ENCODE measurements at regions not wholly inside any gene's neighbourhood (a gene's known extent, or its start where the extent isn't known, plus 50 kb on each side); places are given as distances from the start of the nearest gene placed in this dataset.

- DNase-seq (ENCODE audit: low read depth, low spot score) (no peak), FAIRE-seq (no peak)
- H3K27ac ChIP-seq (ENCODE audit: control insufficient read depth, insufficient read depth, low read length), result no peak overlapping the region
- no peak overlapping the region for H2AFZ ChIP-seq (ENCODE audit: control insufficient read depth, low read length)
- no peaks in the 10 kb centered on the region for H3K79me2 ChIP-seq (ENCODE audit: control insufficient read depth, insufficient read depth, low read length)
- TF ChIP-seq CTCF (optimal IDR thresholded peaks at IDR 0.05 in 1 of 3, IDR thresholded peaks at IDR 0.05 in 1 of 3, conservative IDR thresholded peaks at IDR 0.05 in 1 of 3; ENCODE audit: extremely low read depth in 1 of 3, insufficient read depth in 2 of 3, low read length in 3 of 3) (no peak), EZH2 (IDR thresholded peaks at IDR 0.05; ENCODE audit: low read length) (no peak)
- H3K36me3 ChIP-seq (ENCODE audit: control insufficient read depth in 2 of 2, extremely low read depth in 1 of 2, insufficient read depth in 2 of 2, low read length in 2 of 2), result no peaks in the 10 kb centered on the region
- H3K4me2 ChIP-seq (ENCODE audit: control insufficient read depth, extremely low read depth, insufficient read depth, low read depth, low read length), result no peak overlapping the region
- dilution Hi-C loops (cut with MboI; ENCODE audit: extremely low pct_ligation_motif_present, low sequenced_read_pairs), result no loop called here
- no peaks in the 10 kb centered on the region for H3K9me1 ChIP-seq (ENCODE audit: control insufficient read depth, extremely low read depth, insufficient read depth, low read length)
- no peaks in the 10 kb centered on the region for H4K20me1 ChIP-seq (ENCODE audit: control insufficient read depth, extremely low read depth, insufficient read depth, low read length)
- no peak overlapping the region for H3K9ac ChIP-seq (ENCODE audit: control insufficient read depth, extremely low read depth, insufficient read depth, low read length)
- H3K9me3 ChIP-seq (ENCODE audit: control insufficient read depth, low read depth, low read length), result no peaks in the 10 kb centered on the region
- no peaks in the 10 kb centered on the region for H3K4me1 ChIP-seq (ENCODE audit: control insufficient read depth, extremely low read depth, insufficient read depth, low read length)
- no peaks in the 10 kb centered on the region for H3K27me3 ChIP-seq (ENCODE audit: control insufficient read depth, extremely low read depth, insufficient read depth, low read length)
- no peak overlapping the region for H3K4me3 ChIP-seq (ENCODE audit: control insufficient read depth in 2 of 3, extremely low read depth in 1 of 3, insufficient read depth in 2 of 3, low read depth in 1 of 3, low read length in 3 of 3)
These were observed 303.3 kb upstream of the ZC3H12C start for GRCh38 chr11:109789901-109790300.

- Histone ChIP-seq H3K4me3 (ENCODE audit: control insufficient read depth in 2 of 3, extremely low read depth in 1 of 3, insufficient read depth in 2 of 3, low read depth in 1 of 3, low read length in 3 of 3) (no peak overlapping the region), H3K9me3 (ENCODE audit: control insufficient read depth, low read depth, low read length) (no peaks in the 10 kb centered on the region), H3K27ac (ENCODE audit: control insufficient read depth, insufficient read depth, low read length) (no peak overlapping the region), H3K79me2 (ENCODE audit: control insufficient read depth, insufficient read depth, low read length) (no peaks in the 10 kb centered on the region), H3K27me3 (ENCODE audit: control insufficient read depth, extremely low read depth, insufficient read depth, low read length) (no peaks in the 10 kb centered on the region), H3K4me1 (ENCODE audit: control insufficient read depth, extremely low read depth, insufficient read depth, low read length) (no peaks in the 10 kb centered on the region), H4K20me1 (ENCODE audit: control insufficient read depth, extremely low read depth, insufficient read depth, low read length) (no peaks in the 10 kb centered on the region), H2AFZ (ENCODE audit: control insufficient read depth, low read length) (no peak overlapping the region), H3K36me3 (ENCODE audit: control insufficient read depth in 2 of 2, extremely low read depth in 1 of 2, insufficient read depth in 2 of 2, low read length in 2 of 2) (no peaks in the 10 kb centered on the region), H3K9ac (ENCODE audit: control insufficient read depth, extremely low read depth, insufficient read depth, low read length) (no peak overlapping the region), H3K9me1 (ENCODE audit: control insufficient read depth, extremely low read depth, insufficient read depth, low read length) (no peaks in the 10 kb centered on the region), H3K4me2 (ENCODE audit: control insufficient read depth, extremely low read depth, insufficient read depth, low read depth, low read length) (no peak overlapping the region)
- dilution Hi-C loops (cut with MboI; ENCODE audit: extremely low pct_ligation_motif_present, low sequenced_read_pairs), result no loop called here
- TF ChIP-seq EZH2 (IDR thresholded peaks at IDR 0.05; ENCODE audit: low read length) (no peak), CTCF (optimal IDR thresholded peaks at IDR 0.05 in 1 of 3, IDR thresholded peaks at IDR 0.05 in 1 of 3, conservative IDR thresholded peaks at IDR 0.05 in 1 of 3; ENCODE audit: extremely low read depth in 1 of 3, insufficient read depth in 2 of 3, low read length in 3 of 3) (no peak)
- FAIRE-seq (no peak), DNase-seq (ENCODE audit: low read depth, low spot score) (no peak)
These were observed 301.9 kb upstream of the ZC3H12C start for GRCh38 chr11:109791337-109791736.
